ENCODE measurements at regions not wholly inside any gene's neighbourhood (a gene's known extent, or its start where the extent isn't known, plus 50 kb on each side); places are given as distances from the start of the nearest gene placed in this dataset.

GRCh38 chr10:22846294-22846693 lies 81.6 kb upstream of the ARMC3 start:
- Mint-ChIP-seq H3K4me1 (peaks cover 14% of the 10 kb centered on the region), H3K36me3 (no peaks in the 10 kb centered on the region), H3K9me3 (0 out of 2 replicates have a peak, but pooled peaks cover 4% of the 10 kb centered on the region), H3K27ac (no peak overlapping the region), H3K4me3 (no peak overlapping the region), H3K27me3 (ENCODE audit: low read depth) (no peaks in the 10 kb centered on the region)
- DNase-seq (ENCODE audit: low spot score) (no peak), ATAC-seq (no peak)
- TF ChIP-seq MYBL2 (CRISPR knock-in tag; IDR thresholded peaks at IDR 0.05) (no peak), MLX (CRISPR knock-in tag; IDR thresholded peaks at IDR 0.05) (no peak), RORB (CRISPR knock-in tag; IDR thresholded peaks at IDR 0.05) (no peak), E2F1 (CRISPR knock-in tag; IDR thresholded peaks at IDR 0.05) (no peak), ZNF263 (CRISPR knock-in tag; IDR thresholded peaks at IDR 0.05; ENCODE audit: low read depth) (no peak), IRF2 (CRISPR knock-in tag; IDR thresholded peaks at IDR 0.05; ENCODE audit: borderline replicate concordance, low read depth) (no peak), ZNF425 (CRISPR knock-in tag; conservative IDR thresholded peaks at IDR 0.05) (no peak), OVOL2 (CRISPR knock-in tag; IDR thresholded peaks at IDR 0.05; ENCODE audit: borderline replicate concordance) (no peak), ZBTB43 (CRISPR knock-in tag; IDR thresholded peaks at IDR 0.05) (no peak), PRDM15 (CRISPR knock-in tag; IDR thresholded peaks at IDR 0.05) (no peak)
- POLR2A ChIA-PET = no interaction called here
- CTCF ChIA-PET = no interaction called here

GRCh38 chr10:22839639-22840038 lies 88.2 kb upstream of the ARMC3 start:
- H3K27ac Mint-ChIP-seq = no peak overlapping the region
- ATAC-seq = peak; percentile 28; the same call in 1 of the 2 replicates
- TF ChIP-seq HMGXB4 (CRISPR knock-in tag; IDR thresholded peaks at IDR 0.05) = no peak
- no peak for TF ChIP-seq AFF4 (CRISPR knock-in tag; IDR thresholded peaks at IDR 0.05; ENCODE audit: borderline replicate concordance)
- no peak for TF ChIP-seq SMAD4 (CRISPR knock-in tag; IDR thresholded peaks at IDR 0.05)
- TF ChIP-seq ZMAT4 (CRISPR knock-in tag; IDR thresholded peaks at IDR 0.05) = no peak
- TF ChIP-seq CTCF (IDR thresholded peaks at IDR 0.05) = no peak
- no peak for TF ChIP-seq MAX (CRISPR knock-in tag; IDR thresholded peaks at IDR 0.05)
- no peak for TF ChIP-seq SP1 (CRISPR knock-in tag; conservative IDR thresholded peaks at IDR 0.05)
- no peaks in the 10 kb centered on the region for H3K27me3 Mint-ChIP-seq (ENCODE audit: low read depth)
- peaks cover 33% of the 10 kb centered on the region for H3K4me1 Mint-ChIP-seq
- H3K4me3 Mint-ChIP-seq = no peak overlapping the region
- H3K9me3 Mint-ChIP-seq = peaks cover 7% of the 10 kb centered on the region
- POLR2A ChIA-PET = no interaction called here
- no peaks in the 10 kb centered on the region for H3K36me3 Mint-ChIP-seq
- DNase-seq (ENCODE audit: low spot score) = no peak
- CTCF ChIA-PET = no interaction called here
